ENCODE measurements at regions not wholly inside any gene's neighbourhood (a gene's known extent, or its start where the extent isn't known, plus 50 kb on each side); places are given as distances from the start of the nearest gene placed in this dataset.
A peak's percentile ranks its signal among the peaks of the same experiment; 100 is the strongest.

- no peaks in the 10 kb centered on the region for H3K36me3 ChIP-seq (replicated peaks in 1 of 2; ENCODE audit: control insufficient read depth in 2 of 2, insufficient read depth in 2 of 2, low read length in 2 of 2)
- H3K27me3 ChIP-seq (ENCODE audit: control insufficient read depth in 3 of 3, insufficient read depth in 3 of 3, low read depth in 1 of 3, low read length in 3 of 3) = no peaks in the 10 kb centered on the region
- no CpG with 5 or more reads among the region's 2 CpGs for WGBS, 2 donors (ENCODE audit: extremely low coverage in 2 of 2, insufficient read length in 2 of 2, insufficient replicate concordance in 1 of 2)
- no peak overlapping the region for H3K4me2 ChIP-seq (ENCODE audit: insufficient read depth, low read length, poor library complexity, severe bottlenecking)
- no peak overlapping the region for H2BK5ac ChIP-seq (ENCODE audit: low read length)
- H3K9ac ChIP-seq (ENCODE audit: low read depth, low read length, poor library complexity) = no peak overlapping the region
- no peak overlapping the region for H2AFZ ChIP-seq (ENCODE audit: low read length)
- no peak overlapping the region for H3K4ac ChIP-seq (ENCODE audit: low read length)
- no peak for DNase-seq (ENCODE audit: low spot score)
- H3K18ac ChIP-seq (ENCODE audit: low read length) = no peak overlapping the region
- no peak overlapping the region for H4K8ac ChIP-seq (ENCODE audit: low read depth, low read length)
- H2BK120ac ChIP-seq (ENCODE audit: low read depth, low read length) = no peak overlapping the region
- no peak overlapping the region for H2BK12ac ChIP-seq (ENCODE audit: low read length)
- peak overlapping the region; percentile 30 for H2AK5ac ChIP-seq (ENCODE audit: low read depth, low read length)
- H4K91ac ChIP-seq (ENCODE audit: low read depth, low read length, poor library complexity) = no peak overlapping the region
- H3K79me1 ChIP-seq (ENCODE audit: low read depth, low read length) = no peaks in the 10 kb centered on the region
- no peak overlapping the region for H3K14ac ChIP-seq (ENCODE audit: low read length)
- H3K4me3 ChIP-seq (ENCODE audit: low read length in 2 of 2) = no peak overlapping the region
- peaks cover 0 to 4% of the 10 kb centered on the region in 2 donors for H3K9me3 ChIP-seq (replicated peaks in 1 of 2; ENCODE audit: control insufficient read depth in 2 of 2, insufficient read depth in 1 of 2, low read depth in 1 of 2, low read length in 2 of 2)
- no peak overlapping the region for H3K23ac ChIP-seq (ENCODE audit: low read depth, low read length, poor library complexity)
- no peak overlapping the region for H3K27ac ChIP-seq (replicated peaks; ENCODE audit: low read length)
- no peak overlapping the region for H2BK15ac ChIP-seq (ENCODE audit: low read length)
- peaks cover 18 to 29% of the 10 kb centered on the region in 2 donors for H3K4me1 ChIP-seq (ENCODE audit: control insufficient read depth in 2 of 2, insufficient read depth in 1 of 2, low read depth in 1 of 2, low read length in 2 of 2)
These were observed 88.4 kb upstream of the PCDH8 start for GRCh38 chr13:52936806-52937205.

GRCh38 chr13:52934258-52934657, 85.8 kb upstream of the PCDH8 start:
- Histone ChIP-seq H3K4me3 (ENCODE audit: low read length in 2 of 2) (no peak overlapping the region), H3K27me3 (ENCODE audit: control insufficient read depth in 3 of 3, insufficient read depth in 3 of 3, low read depth in 1 of 3, low read length in 3 of 3) (no peaks in the 10 kb centered on the region)

DNA sequence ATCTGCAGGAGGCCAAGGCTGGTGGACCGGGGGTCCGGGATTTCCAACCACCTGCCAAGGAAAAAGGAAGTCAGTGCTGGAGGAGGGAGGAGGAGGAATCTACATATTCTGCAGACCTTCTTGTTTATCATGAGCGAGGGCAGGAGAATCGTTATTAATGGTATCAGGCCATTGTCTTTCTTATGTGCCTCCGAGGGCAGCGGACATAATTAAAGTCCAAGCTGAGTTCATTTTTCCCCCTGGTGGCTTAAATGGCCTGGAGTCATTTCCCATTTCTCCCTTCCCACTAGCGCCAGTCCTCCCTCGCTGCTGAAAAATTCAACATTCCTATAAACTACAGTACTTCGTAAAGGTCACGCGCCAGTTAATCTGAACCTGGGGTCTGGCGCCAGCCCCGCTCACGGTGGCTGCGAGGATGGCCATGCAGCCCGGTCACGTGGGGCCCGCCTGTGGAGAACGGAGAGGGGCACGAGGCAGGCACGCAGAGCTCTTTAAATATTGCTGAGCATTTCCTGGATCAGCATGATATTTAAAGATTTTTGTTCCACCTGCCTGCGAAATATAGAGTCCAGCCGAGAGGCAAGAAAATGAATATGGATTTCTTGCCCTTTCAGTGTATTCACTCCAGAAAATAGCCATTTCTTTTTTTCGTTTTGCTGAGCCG, 85.2 kb upstream of the PCDH8 start:
- Histone ChIP-seq H2BK12ac (ENCODE audit: low read length) (no peak overlapping the region), H3K14ac (ENCODE audit: low read length) (no peak overlapping the region), H2BK120ac (ENCODE audit: low read depth, low read length) (peak overlapping the region; percentile 69), H2AFZ (ENCODE audit: low read length) (peak overlapping the region; percentile 50), H2BK15ac (ENCODE audit: low read length) (no peak overlapping the region), H3K27ac (replicated peaks; ENCODE audit: low read length) (peak overlapping the region; percentile 8), H3K4me2 (ENCODE audit: insufficient read depth, low read length, poor library complexity, severe bottlenecking) (no peak overlapping the region), H3K4me3 (ENCODE audit: low read length in 2 of 2) (no peak overlapping the region), H3K23ac (ENCODE audit: low read depth, low read length, poor library complexity) (no peak overlapping the region), H3K9ac (ENCODE audit: low read depth, low read length, poor library complexity) (no peak overlapping the region), H2AK5ac (ENCODE audit: low read depth, low read length) (no peak overlapping the region), H4K8ac (ENCODE audit: low read depth, low read length) (no peak overlapping the region), H3K4ac (ENCODE audit: low read length) (no peak overlapping the region), H3K18ac (ENCODE audit: low read length) (no peak overlapping the region), H4K91ac (ENCODE audit: low read depth, low read length, poor library complexity) (no peak overlapping the region), H3K27me3 (ENCODE audit: control insufficient read depth in 3 of 3, insufficient read depth in 3 of 3, low read depth in 1 of 3, low read length in 3 of 3) (no peaks in the 10 kb centered on the region), H3K4me1 (ENCODE audit: control insufficient read depth in 2 of 2, insufficient read depth in 1 of 2, low read depth in 1 of 2, low read length in 2 of 2) (peaks cover 32 to 49% of the 10 kb centered on the region in 2 donors), H3K79me1 (ENCODE audit: low read depth, low read length) (no peaks in the 10 kb centered on the region), H3K9me3 (replicated peaks in 1 of 2; ENCODE audit: control insufficient read depth in 2 of 2, insufficient read depth in 1 of 2, low read depth in 1 of 2, low read length in 2 of 2) (peaks cover under 1 to 4% of the 10 kb centered on the region in 2 donors), H3K36me3 (replicated peaks in 1 of 2; ENCODE audit: control insufficient read depth in 2 of 2, insufficient read depth in 2 of 2, low read length in 2 of 2) (no peaks in the 10 kb centered on the region), H2BK5ac (ENCODE audit: low read length) (peak overlapping the region; percentile 3)
- no CpG with 5 or more reads among the region's 25 CpGs for WGBS, 2 donors (ENCODE audit: extremely low coverage in 2 of 2, insufficient read length in 2 of 2, insufficient replicate concordance in 1 of 2)
- DNase-seq (ENCODE audit: low spot score) = no peak

More at GRCh38 chr13:52934258-52934657, 85.8 kb upstream of the PCDH8 start:
- peak overlapping the region; percentile 50 for H2AFZ ChIP-seq (ENCODE audit: low read length)
- no peak overlapping the region for H3K23ac ChIP-seq (ENCODE audit: low read depth, low read length, poor library complexity)
- H3K79me1 ChIP-seq (ENCODE audit: low read depth, low read length) = no peaks in the 10 kb centered on the region
- H4K8ac ChIP-seq (ENCODE audit: low read depth, low read length) = no peak overlapping the region
- no peak overlapping the region for H2BK5ac ChIP-seq (ENCODE audit: low read length)
- H3K18ac ChIP-seq (ENCODE audit: low read length) = no peak overlapping the region
- H3K4me1 ChIP-seq (ENCODE audit: control insufficient read depth in 2 of 2, insufficient read depth in 1 of 2, low read depth in 1 of 2, low read length in 2 of 2) = peaks cover 32 to 49% of the 10 kb centered on the region in 2 donors
- no peak overlapping the region for H3K4me2 ChIP-seq (ENCODE audit: insufficient read depth, low read length, poor library complexity, severe bottlenecking)
- no peak overlapping the region for H3K14ac ChIP-seq (ENCODE audit: low read length)
- H2BK120ac ChIP-seq (ENCODE audit: low read depth, low read length) = no peak overlapping the region
- peaks cover 0 to 4% of the 10 kb centered on the region in 2 donors for H3K9me3 ChIP-seq (replicated peaks in 1 of 2; ENCODE audit: control insufficient read depth in 2 of 2, insufficient read depth in 1 of 2, low read depth in 1 of 2, low read length in 2 of 2)
- H3K36me3 ChIP-seq (replicated peaks in 1 of 2; ENCODE audit: control insufficient read depth in 2 of 2, insufficient read depth in 2 of 2, low read length in 2 of 2) = no peaks in the 10 kb centered on the region
- no peak for DNase-seq (ENCODE audit: low spot score)
- no CpG with 5 or more reads among the region's 7 CpGs for WGBS, 2 donors (ENCODE audit: extremely low coverage in 2 of 2, insufficient read length in 2 of 2, insufficient replicate concordance in 1 of 2)
- H2AK5ac ChIP-seq (ENCODE audit: low read depth, low read length) = no peak overlapping the region
- no peak overlapping the region for H3K9ac ChIP-seq (ENCODE audit: low read depth, low read length, poor library complexity)
- H3K4ac ChIP-seq (ENCODE audit: low read length) = no peak overlapping the region
- no peak overlapping the region for H4K91ac ChIP-seq (ENCODE audit: low read depth, low read length, poor library complexity)
- H2BK12ac ChIP-seq (ENCODE audit: low read length) = no peak overlapping the region
- H2BK15ac ChIP-seq (ENCODE audit: low read length) = no peak overlapping the region
- no peak overlapping the region for H3K27ac ChIP-seq (replicated peaks; ENCODE audit: low read length)

GRCh38 chr13:52933099-52933498, 84.7 kb upstream of the PCDH8 start:
- Histone ChIP-seq H3K14ac (ENCODE audit: low read length) (no peak overlapping the region), H2BK5ac (ENCODE audit: low read length) (peak overlapping the region; percentile 3), H2AFZ (ENCODE audit: low read length) (no peak overlapping the region), H4K8ac (ENCODE audit: low read depth, low read length) (no peak overlapping the region), H2BK120ac (ENCODE audit: low read depth, low read length) (no peak overlapping the region), H3K18ac (ENCODE audit: low read length) (no peak overlapping the region), H3K79me1 (ENCODE audit: low read depth, low read length) (no peaks in the 10 kb centered on the region), H3K4me3 (ENCODE audit: low read length in 2 of 2) (no peak overlapping the region), H2BK12ac (ENCODE audit: low read length) (no peak overlapping the region), H3K27me3 (ENCODE audit: control insufficient read depth in 3 of 3, insufficient read depth in 3 of 3, low read depth in 1 of 3, low read length in 3 of 3) (no peaks in the 10 kb centered on the region), H3K4ac (ENCODE audit: low read length) (no peak overlapping the region), H3K36me3 (replicated peaks in 1 of 2; ENCODE audit: control insufficient read depth in 2 of 2, insufficient read depth in 2 of 2, low read length in 2 of 2) (no peaks in the 10 kb centered on the region), H2BK15ac (ENCODE audit: low read length) (no peak overlapping the region), H3K4me1 (ENCODE audit: control insufficient read depth in 2 of 2, insufficient read depth in 1 of 2, low read depth in 1 of 2, low read length in 2 of 2) (peaks cover 32 to 49% of the 10 kb centered on the region in 2 donors), H3K27ac (replicated peaks; ENCODE audit: low read length) (no peak overlapping the region), H3K23ac (ENCODE audit: low read depth, low read length, poor library complexity) (no peak overlapping the region), H4K91ac (ENCODE audit: low read depth, low read length, poor library complexity) (no peak overlapping the region), H3K9me3 (replicated peaks in 1 of 2; ENCODE audit: control insufficient read depth in 2 of 2, insufficient read depth in 1 of 2, low read depth in 1 of 2, low read length in 2 of 2) (peaks cover 2 to 7% of the 10 kb centered on the region in 2 donors), H3K9ac (ENCODE audit: low read depth, low read length, poor library complexity) (no peak overlapping the region), H2AK5ac (ENCODE audit: low read depth, low read length) (no peak overlapping the region), H3K4me2 (ENCODE audit: insufficient read depth, low read length, poor library complexity, severe bottlenecking) (no peak overlapping the region)
- no CpG with 5 or more reads among the region's 7 CpGs for WGBS, 2 donors (ENCODE audit: extremely low coverage in 2 of 2, insufficient read length in 2 of 2, insufficient replicate concordance in 1 of 2)
- DNase-seq (ENCODE audit: low spot score) = no peak

Data from neuronal stem cell (in vitro differentiated cells).